Thoracic aorta (tissue), 2 donors: ENCODE measurements at regions not wholly inside any gene's neighbourhood (a gene's known extent, or its start where the extent isn't known, plus 50 kb on each side); places are given as distances from the start of the nearest gene placed in this dataset.
A peak's percentile ranks its signal among the peaks of the same experiment; 100 is the strongest.
"Not testable (repeated sequence)": the region's sequence is repeated elsewhere in the genome, so short reads cannot be mapped to it uniquely, and the experiment has no call there.

Experiments
- ATAC-seq: fragments of 150-250 bp; one replicate; pipeline ENCODE4 v1.8.0; 2017; ENCODE audit warnings: low read depth; ENCODE audit not compliant: insufficient number of reproducible peaks, low FRiP score
- DNase-seq: peaks from one replicate; pipeline ENCODE4 v3.0.0-alpha.2; 2020; ENCODE audit warnings: low spot score
- H3K27ac ChIP-seq, 2 donors: fragments of 200-600 bp; sonication (generic); 1 replicate in 1 of 2; 2 replicates in 1 of 2; pipeline ENCODE4 v1.5.1; 2016; ENCODE audit warnings: mild to moderate bottlenecking in 2 of 2, moderate library complexity in 2 of 2
- H3K27me3 ChIP-seq: fragments of 200-600 bp; sonication (generic); replicated peaks from 2 replicates; pipeline ENCODE4 v1.6.0; 2016; ENCODE audit warnings: mild to moderate bottlenecking; ENCODE audit not compliant: insufficient read depth
- H3K36me3 ChIP-seq: fragments of 200-600 bp; sonication (generic); one replicate; pipeline ENCODE4 v1.5.1; 2016
- H3K4me1 ChIP-seq, 2 donors: fragments of 200-600 bp; sonication (generic); 1 replicate in 1 of 2; 2 replicates in 1 of 2; pipeline versions ENCODE4 v1.5.1 to v1.6.0; 2016; ENCODE audit warnings: low read depth in 2 of 2, mild to moderate bottlenecking in 1 of 2; ENCODE audit not compliant: control insufficient read depth in 1 of 2
- H3K4me3 ChIP-seq: fragments of 200-600 bp; sonication (generic); 2 replicates; pipeline ENCODE4 v1.5.1; 2016; ENCODE audit warnings: mild to moderate bottlenecking
- H3K9me3 ChIP-seq: fragments of 200-600 bp; sonication (generic); 2 replicates; pipeline ENCODE4 v1.5.1; 2016
- CTCF ChIP-seq: fragments of 200-600 bp; sonication (generic); IDR thresholded peaks from one replicate; pipeline ENCODE4 v1.5.1; 2019; ENCODE audit warnings: antibody characterized with exemption

- H3K4me3 ChIP-seq: no peak overlapping the region
- H3K27ac ChIP-seq: no peak overlapping the region
- no peak for DNase-seq
- TF ChIP-seq CTCF: no peak
- no peaks in the 10 kb centered on the region for H3K36me3 ChIP-seq
- no peak for ATAC-seq
- peaks cover 9% of the 10 kb centered on the region for H3K9me3 ChIP-seq
- H3K27me3 ChIP-seq: no peaks in the 10 kb centered on the region
- no peaks in the 10 kb centered on the region for H3K4me1 ChIP-seq
Observed at GRCh38 chr12:124214574-124214973, 80.3 kb upstream of the RFLNA start.

- Histone ChIP-seq H3K4me3 (no peak overlapping the region), H3K27ac (no peak overlapping the region), H3K36me3 (no peaks in the 10 kb centered on the region), H3K4me1 (no peaks in the 10 kb centered on the region), H3K27me3 (no peaks in the 10 kb centered on the region), H3K9me3 (peaks cover 9% of the 10 kb centered on the region)
- ATAC-seq: no peak
- DNase-seq: no peak
- no peak for TF ChIP-seq CTCF
Observed at GRCh38 chr12:124216966-124217365, 77.9 kb upstream of the RFLNA start.

GRCh38 chr12:124217508-124218242 lies 77.2 kb upstream of the RFLNA start:
- TF ChIP-seq CTCF: no peak
- H3K4me1 ChIP-seq: no peaks in the 10 kb centered on the region
- H3K4me3 ChIP-seq: peak overlapping the region; percentile 52
- no peak overlapping the region for H3K27ac ChIP-seq
- H3K27me3 ChIP-seq: no peaks in the 10 kb centered on the region
- H3K9me3 ChIP-seq: peaks cover 9% of the 10 kb centered on the region
- no peak for ATAC-seq
- no peaks in the 10 kb centered on the region for H3K36me3 ChIP-seq
- DNase-seq: no peak

- H3K4me3 ChIP-seq: peak overlapping the region; percentile 52
- H3K36me3 ChIP-seq: no peaks in the 10 kb centered on the region
- no peak overlapping the region for H3K27ac ChIP-seq
- DNase-seq (no peak), ATAC-seq (no peak)
- TF ChIP-seq CTCF: no peak
- no peaks in the 10 kb centered on the region for H3K4me1 ChIP-seq
- H3K27me3 ChIP-seq: no peaks in the 10 kb centered on the region
- peaks cover 9% of the 10 kb centered on the region for H3K9me3 ChIP-seq
Observed at GRCh38 chr12:124218243-124218560, 76.7 kb upstream of the RFLNA start.

- not testable (repeated sequence) for H3K27me3 ChIP-seq, H3K4me1 ChIP-seq, H3K27ac ChIP-seq, H3K9me3 ChIP-seq, ATAC-seq, H3K4me3 ChIP-seq, DNase-seq, H3K36me3 ChIP-seq
Observed at GRCh38 chr12:124218650-124219049, 76.2 kb upstream of the RFLNA start.
